HG02759 (cell line): ENCODE measurements at regions not wholly inside any gene's neighbourhood (a gene's known extent, or its start where the extent isn't known, plus 50 kb on each side); places are given as distances from the start of the nearest gene placed in this dataset.

Source experiments
- ATAC-seq: cut with Tn5 transposase; IDR thresholded peaks from one replicate; pipeline ENCODE4 v1.9.1; 2021; ENCODE audit warnings: mild to moderate bottlenecking, moderate library complexity; ENCODE audit not compliant: unreplicated experiment

- no peak for ATAC-seq
These were observed 144.4 kb downstream of the ZIC5 start for GRCh38 chr13:99827011-99827772.

DNA sequence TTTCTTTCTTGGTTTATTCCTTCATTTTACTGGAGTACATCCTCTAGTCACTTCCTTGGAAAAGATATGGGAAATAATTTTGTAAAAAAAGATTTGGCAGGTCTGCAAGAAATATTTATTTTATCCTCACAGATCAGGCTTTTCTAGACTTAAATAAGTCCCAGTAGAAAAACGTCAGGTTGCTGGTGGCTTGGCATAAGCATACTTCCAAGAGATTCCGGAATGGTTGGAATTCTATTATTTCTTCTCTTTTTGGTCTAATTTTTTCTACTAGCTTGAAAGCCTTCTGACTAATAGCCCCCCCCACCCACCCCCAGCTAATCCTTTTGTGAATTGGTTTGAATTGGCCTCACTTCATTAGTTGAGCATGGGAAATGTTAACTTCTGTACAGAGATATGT is 147.6 kb downstream of the ZIC5 start:
- no peak for ATAC-seq

GRCh38 chr13:99822820-99823219 is 148.7 kb downstream of the ZIC5 start:
- ATAC-seq, result no peak

- no peak for ATAC-seq
These were observed 149.8 kb downstream of the ZIC5 start for GRCh38 chr13:99821741-99822140.

DNA sequence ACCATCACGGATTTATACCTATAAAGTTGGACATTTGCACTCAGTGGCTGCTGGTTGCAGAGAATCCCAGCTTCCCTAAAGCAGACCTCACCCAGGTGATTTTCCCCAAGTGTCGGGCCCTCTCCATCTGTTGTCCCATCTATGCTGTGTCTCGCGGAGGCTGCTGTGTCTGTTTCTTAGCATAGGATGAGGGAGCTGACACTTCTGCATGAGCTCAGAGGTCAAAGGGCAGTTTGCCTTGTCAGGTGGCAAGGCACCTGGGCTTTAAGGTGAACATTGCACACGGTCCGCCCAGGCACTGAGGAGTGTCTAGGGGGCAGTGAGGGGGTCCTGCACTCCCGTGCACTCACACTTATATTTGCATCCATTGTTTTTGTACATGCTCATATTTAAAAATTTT is 151.6 kb downstream of the ZIC5 start:
- ATAC-seq, result no peak

DNA sequence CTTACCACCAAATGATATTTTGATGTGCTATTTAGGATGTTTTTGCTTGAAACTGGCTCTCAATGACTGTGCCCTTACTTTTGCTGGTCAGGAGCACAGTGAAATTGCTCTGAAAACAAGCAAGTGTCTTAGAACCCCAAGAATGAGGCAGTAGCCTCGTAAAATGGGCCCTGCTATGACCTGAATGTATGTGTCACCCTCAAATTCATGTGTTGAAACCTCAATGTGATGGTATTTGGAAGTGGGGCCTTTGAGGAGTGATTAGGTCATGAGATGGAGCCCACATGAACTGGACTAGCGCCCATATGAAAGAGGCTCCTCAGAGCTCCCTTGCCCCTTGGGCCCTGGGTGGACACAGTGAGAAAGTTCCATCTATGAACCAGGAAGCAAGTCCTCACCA is 155.2 kb downstream of the ZIC5 start:
- no peak for ATAC-seq

GRCh38 chr13:99813336-99814095 is 158.1 kb downstream of the ZIC5 start:
- no peak for ATAC-seq

DNA sequence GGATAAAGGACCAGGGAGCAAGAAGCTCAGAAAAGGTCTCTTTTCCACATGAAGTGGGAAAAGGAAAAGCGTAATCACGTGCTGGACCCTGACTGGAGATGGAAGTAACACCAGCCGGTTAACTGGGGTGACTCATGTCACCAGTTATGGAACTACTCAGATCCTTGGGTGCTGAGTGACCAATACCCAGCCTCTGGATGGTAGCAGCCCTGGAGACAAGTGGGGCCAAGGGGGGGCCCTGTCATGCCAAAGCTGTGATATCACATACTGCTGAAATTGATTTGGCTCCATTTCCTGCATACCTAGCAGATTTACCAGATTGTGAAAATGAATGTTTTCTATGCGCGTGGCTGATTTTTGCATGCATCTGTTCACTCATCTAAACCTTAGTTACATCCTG is 158.9 kb downstream of the ZIC5 start:
- no peak for ATAC-seq

- ATAC-seq, result no peak
These were observed 160.4 kb downstream of the ZIC5 start for GRCh38 chr13:99811067-99811700.

DNA sequence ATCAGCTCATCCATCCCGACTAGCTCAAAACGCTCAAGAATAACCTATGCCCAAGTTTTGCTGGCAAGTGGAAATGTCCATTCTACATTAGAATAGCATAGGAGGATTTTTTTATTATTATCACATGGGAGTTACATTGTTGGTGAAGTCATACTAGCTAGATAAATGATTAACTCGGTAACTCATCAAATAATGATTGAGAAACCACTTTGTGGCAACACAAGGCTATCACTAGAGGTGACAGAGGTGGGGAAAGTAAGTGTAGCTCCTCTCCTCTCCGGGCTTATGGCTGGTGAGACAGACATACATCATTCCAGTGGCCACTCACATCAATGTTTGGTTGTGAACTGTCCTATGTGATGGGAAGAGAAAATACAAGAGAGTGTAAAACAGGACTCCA is 161.6 kb downstream of the ZIC5 start:
- ATAC-seq, result no peak

DNA sequence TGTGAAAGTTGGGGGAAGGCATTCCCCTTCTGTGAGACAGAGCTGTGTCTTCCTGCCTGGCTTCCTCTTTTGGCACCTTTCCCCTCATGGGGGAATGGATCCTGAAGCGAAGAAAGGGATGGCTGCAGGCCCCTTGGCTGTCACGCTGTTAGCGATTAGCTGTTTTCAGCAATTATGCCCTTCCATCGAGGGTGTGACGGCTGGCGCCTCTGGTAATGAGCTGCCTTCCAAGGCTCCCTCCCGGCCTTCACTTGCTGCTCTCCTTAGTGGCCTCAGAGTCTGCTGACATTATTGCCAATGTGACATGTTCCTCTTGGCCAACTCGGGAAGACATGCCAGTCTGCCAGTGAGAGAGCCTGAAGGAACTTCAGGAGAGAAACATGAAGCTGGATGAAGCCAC is 162.1 kb downstream of the ZIC5 start:
- ATAC-seq, result no peak

GRCh38 chr13:99808786-99809185 is 162.8 kb downstream of the ZIC5 start:
- no peak for ATAC-seq

DNA sequence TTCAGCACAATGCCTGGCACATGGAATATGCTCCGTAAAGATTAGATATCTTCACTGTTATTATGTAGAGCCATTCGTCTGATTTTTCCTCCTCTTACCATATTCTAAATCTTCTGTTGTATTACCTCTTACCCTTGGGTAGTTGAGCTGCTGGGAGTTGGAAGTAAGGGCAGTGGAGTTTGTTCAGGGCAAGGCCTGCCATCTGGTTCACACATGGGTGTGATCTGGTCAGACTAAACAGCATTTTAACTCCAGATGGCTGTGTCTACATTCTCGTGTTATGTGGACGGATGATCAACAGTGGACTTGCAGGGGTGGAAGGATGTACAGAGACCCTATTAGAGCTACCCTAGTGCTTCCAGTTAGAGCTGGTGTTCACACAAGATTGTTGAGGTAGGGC is 164.9 kb downstream of the ZIC5 start:
- ATAC-seq, result no peak

GRCh38 chr13:99805361-99805760 is 166.2 kb downstream of the ZIC5 start:
- no peak for ATAC-seq

GRCh38 chr13:99803141-99803540 is 168.4 kb downstream of the ZIC5 start:
- no peak for ATAC-seq

GRCh38 chr13:99802416-99802815 is 169.2 kb downstream of the ZIC5 start:
- no peak for ATAC-seq

DNA sequence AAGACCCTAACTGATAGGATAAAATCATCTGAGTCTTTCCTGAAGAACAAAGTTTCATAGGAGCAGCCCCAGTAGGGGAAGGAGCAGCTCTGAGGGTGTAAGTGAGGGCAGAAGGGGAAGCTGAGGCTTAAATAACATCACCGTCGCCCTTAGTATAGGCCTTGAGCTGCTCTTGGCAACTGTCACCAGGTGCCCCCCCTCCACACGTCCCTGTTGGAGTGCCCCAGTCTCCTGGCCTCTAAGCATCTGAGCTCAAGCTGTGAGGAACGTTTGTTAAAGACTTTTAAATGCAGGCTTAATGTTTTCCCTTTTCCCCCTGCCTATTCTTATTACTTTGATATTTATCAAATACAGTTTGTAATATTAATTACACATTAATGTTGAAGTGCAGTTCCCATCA is 170.6 kb downstream of the ZIC5 start:
- ATAC-seq, result no peak

DNA sequence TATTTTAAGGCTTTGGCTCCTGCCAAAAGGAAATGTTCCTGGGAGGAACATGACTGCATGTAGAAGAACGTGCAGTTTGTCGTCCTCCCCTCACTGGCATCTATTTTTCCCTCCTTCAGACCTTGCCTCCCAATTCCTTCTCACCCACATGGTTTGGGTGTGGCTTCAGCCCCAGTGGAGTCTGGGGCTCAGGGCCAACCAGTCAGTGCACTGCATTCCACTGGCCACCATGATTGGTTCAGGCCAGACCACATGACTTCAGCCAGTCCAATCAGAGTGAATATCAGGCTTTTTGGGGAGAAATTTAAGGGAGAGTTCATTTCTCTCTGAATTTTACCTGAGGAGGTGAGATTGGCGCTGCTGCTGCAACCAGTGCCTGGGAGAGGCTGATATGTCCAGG is 171.6 kb downstream of the ZIC5 start:
- no peak for ATAC-seq

- no peak for ATAC-seq
These were observed 172.8 kb downstream of the ZIC5 start for GRCh38 chr13:99798756-99799155.

- no peak for ATAC-seq
These were observed 173.9 kb downstream of the ZIC5 start for GRCh38 chr13:99797691-99798090.

- no peak for ATAC-seq
These were observed 175.3 kb downstream of the ZIC5 start for GRCh38 chr13:99796175-99796819.
